GM12878 (cell line): ENCODE measurements at regions not wholly inside any gene's neighbourhood (a gene's known extent, or its start where the extent isn't known, plus 50 kb on each side); places are given as distances from the start of the nearest gene placed in this dataset.

Source experiments
- ATAC-seq: fragments of 200-7000 bp; cut with Tn5 transposase; 3 replicates; pipeline ENCODE4 v1.9.1; 2020; ENCODE audit warnings: mild to moderate bottlenecking, moderate library complexity
- BruUV-seq: library from RNA; stranded (reverse); fragments of 400-500 nt; replicated peaks from 2 replicates; lab custom pipeline; 2021; lab: Mats Ljungman, UMichigan
- CTCF ChIA-PET: fragments of 300-600 bp; sonication (Branson Sonifier 250); formaldehyde crosslinking; extraction: SDS; loops from one replicate; lab custom pipeline; 2021; ENCODE audit warnings: inconsistent platforms; lab: Yijun Ruan, JAX
- POLR2A ChIA-PET: fragments of 350-600 bp; formaldehyde crosslinking; extraction: SDS; loops from one replicate; lab custom pipeline; 2021; ENCODE audit warnings: inconsistent platforms; lab: Charles Lee
- RAD21 ChIA-PET: fragments of 300-600 bp; sonication (Branson Sonifier 250); formaldehyde crosslinking; loops from one replicate; lab custom pipeline; 2023; ENCODE audit warnings: antibody characterized with exemption; ENCODE audit not compliant: unreplicated experiment; lab: Charles Lee
- SMC1A ChIA-PET: fragments of 300-600 bp; sonication (Branson Sonifier 250); formaldehyde crosslinking; loops from one replicate; lab custom pipeline; 2023; ENCODE audit not compliant: unreplicated experiment, uncharacterized antibody; lab: Charles Lee
- DNase-seq: peaks from one replicate; pipeline ENCODE4 v3.0.0-alpha.2; 2011; ENCODE audit warnings: low read depth, low spot score
- FAIRE-seq: peaks from 3 replicates; lab custom pipeline; 2011; peaks lifted over from hg19 to GRCh38; lab: Jason Lieb, UNC
- H2AFZ ChIP-seq: 2 replicates; pipeline ENCODE4 v1.6.0; 2011; ENCODE audit warnings: low read depth, low read length, control low read depth; ENCODE audit not compliant: control insufficient read depth
- H3K27ac ChIP-seq: 2 replicates; pipeline ENCODE4 v1.5.1; 2011; ENCODE audit warnings: control low read depth; ENCODE audit not compliant: control insufficient read depth, insufficient read depth
- H3K27me3 ChIP-seq, 2 experiments: replicated peaks in 1 of 2; 2 replicates each; pipeline versions ENCODE4 v1.6.0 to v1.6.1; 2011; ENCODE audit warnings: low read length in 1 of 2; ENCODE audit not compliant: control insufficient read depth in 2 of 2, insufficient read depth in 2 of 2
- H3K36me3 ChIP-seq, 2 experiments: 2 replicates each; pipeline ENCODE4 v1.5.1; 2011; ENCODE audit warnings: low read length in 1 of 2; ENCODE audit not compliant: control insufficient read depth in 2 of 2, insufficient read depth in 2 of 2
- H3K4me1 ChIP-seq: 2 replicates; pipeline ENCODE4 v1.6.1; 2011; ENCODE audit warnings: mild to moderate bottlenecking, low read length, moderate library complexity, mixed read lengths; ENCODE audit not compliant: control insufficient read depth, insufficient read depth
- H3K4me2 ChIP-seq: 2 replicates; pipeline ENCODE4 v1.6.0; 2011; ENCODE audit warnings: control low read depth; ENCODE audit not compliant: control insufficient read depth, insufficient read depth
- H3K4me3 ChIP-seq: fragments of 200-600 bp; sonication (generic); 2 replicates; pipeline ENCODE4 v1.5.1; 2016
- H3K79me2 ChIP-seq: 2 replicates; pipeline ENCODE4 v1.6.0; 2011; ENCODE audit warnings: low read length; ENCODE audit not compliant: control insufficient read depth, insufficient read depth
- H3K9ac ChIP-seq: 2 replicates; pipeline ENCODE4 v1.8.0; 2011; ENCODE audit warnings: low read length, control low read depth, mixed read lengths; ENCODE audit not compliant: control insufficient read depth, insufficient read depth
- H3K9me3 ChIP-seq: replicated peaks from 3 replicates; pipeline ENCODE4 v1.5.1; 2011; ENCODE audit warnings: mild to moderate bottlenecking, low read length; ENCODE audit not compliant: control insufficient read depth, insufficient read depth
- H4K20me1 ChIP-seq: 2 replicates; pipeline ENCODE4 v1.6.0; 2011; ENCODE audit not compliant: control insufficient read depth, insufficient read depth
- HSF1 ChIP-seq: fragments of 150-350 bp; IDR thresholded peaks from 2 replicates; pipeline ENCODE4 v1.6.1; 2014; ENCODE audit warnings: mild to moderate bottlenecking, low read depth, low read length
- MLLT1 ChIP-seq: fragments of 450-650 bp; IDR thresholded peaks from 2 replicates; pipeline ENCODE4 v1.6.1; 2016; ENCODE audit warnings: mild to moderate bottlenecking
- NRF1 ChIP-seq: conservative IDR thresholded peaks from 2 replicates; pipeline ENCODE4 v1.6.1; 2011; ENCODE audit warnings: mild to moderate bottlenecking, low read depth, low read length, improper control_type of control experiment
- PAX8 ChIP-seq: fragments of 450-650 bp; IDR thresholded peaks from 2 replicates; pipeline ENCODE4 v1.6.1; 2017; ENCODE audit warnings: mild to moderate bottlenecking, moderate library complexity
- RAD51 ChIP-seq: fragments of 450-650 bp; IDR thresholded peaks from 2 replicates; pipeline ENCODE4 v1.6.1; 2016; ENCODE audit warnings: moderate library complexity, mild to moderate bottlenecking, inconsistent platforms
- TCF7 ChIP-seq: IDR thresholded peaks from 2 replicates; pipeline ENCODE4 v1.6.1; 2014; ENCODE audit warnings: antibody characterized with exemption, borderline replicate concordance
- WGBS: methylation state at CpG from one replicate; pipeline ENCODE4 v1.1.6; 2016; ENCODE audit warnings: low lambda C conversion rate; ENCODE audit not compliant: insufficient replicate concordance, insufficient coverage; ENCODE audit errors: missing lambda C conversion rate; 5-methylcytosine and 5-hydroxymethylcytosine counted together
- in situ Hi-C: fragments of 300-500 bp; cut with MboI; formaldehyde crosslinking; loops from 9 replicates; pipeline ENCODE4 v1.14.3; 2018; ENCODE audit warnings: mixed read lengths
- intact Hi-C: fragments of 100-400 bp; cut with micrococcal nuclease; formaldehyde crosslinking; loops from one replicate; pipeline ENCODE4 v1.14.2; 2022; ENCODE audit not compliant: unreplicated experiment

GRCh38 chr10:70969188-70969587 is 80.8 kb upstream of the PCBD1 start:
- Histone ChIP-seq H3K4me2 (no peak overlapping the region), H4K20me1 (no peaks in the 10 kb centered on the region; the same call in 1 of the 2 replicates), H3K27me3 (no peaks in the 10 kb centered on the region; a peak in 1 of 4 replicates), H3K4me3 (no peak overlapping the region), H2AFZ (no peak overlapping the region), H3K4me1 (peaks cover 11% of the 10 kb centered on the region), H3K79me2 (no peaks in the 10 kb centered on the region), H3K9ac (no peak overlapping the region), H3K36me3 (no peaks in the 10 kb centered on the region), H3K9me3 (no peaks in the 10 kb centered on the region; the same call in 2 of the 3 replicates), H3K27ac (no peak overlapping the region)
- ChIA-PET POLR2A (no interaction called here), RAD21 (interaction anchor here (1.5 kb wide), 1 partner anchor 13 kb away, joined by 4 read pairs; no protein-coding TSS in a partner anchor), CTCF (interaction anchor here (0.7 to 1.6 kb wide), 2 partner anchors 22 to 44 kb away, joined by 3 to 4 read pairs; no protein-coding TSS in a partner anchor), SMC1A (interaction anchor here (1.0 kb wide), 1 partner anchor 13 kb away, joined by 3 read pairs; no protein-coding TSS in a partner anchor)
- TF ChIP-seq NRF1: no peak
- BruUV-seq: no TSS peak
- DNase-seq (no peak), FAIRE-seq (no peak), ATAC-seq (no peak)
- in situ Hi-C loops (no loop called here), intact Hi-C loops (no loop called here)
- 25% methylated on average over 6 of the region's 6 CpGs for WGBS

- peaks cover 11% of the 10 kb centered on the region for H3K4me1 ChIP-seq
- FAIRE-seq: no peak
- no peak for ATAC-seq
- BruUV-seq: no TSS peak
- H3K27me3 ChIP-seq: peaks cover 0 to 4% of the 10 kb centered on the region in 2 experiments; a peak in 2 of 4 replicates
- no peak overlapping the region for H3K27ac ChIP-seq
- in situ Hi-C loops (no loop called here), intact Hi-C loops (no loop called here)
- H4K20me1 ChIP-seq: no peaks in the 10 kb centered on the region; the same call in 1 of the 2 replicates
- DNase-seq: no peak
- H2AFZ ChIP-seq: no peak overlapping the region
- H3K4me2 ChIP-seq: no peak overlapping the region
- 48% methylated on average over 5 of the region's 5 CpGs for WGBS
- TF ChIP-seq TCF7: no peak
- no peak for TF ChIP-seq MLLT1
- no peak for TF ChIP-seq RAD51
- TF ChIP-seq HSF1: no peak
- TF ChIP-seq PAX8: no peak
- RAD21 ChIA-PET: no interaction called here
- H3K9me3 ChIP-seq: no peaks in the 10 kb centered on the region; the same call in 2 of the 3 replicates
- H3K4me3 ChIP-seq: no peak overlapping the region
- SMC1A ChIA-PET: no interaction called here
- POLR2A ChIA-PET: no interaction called here
- CTCF ChIA-PET: interaction anchor here (0.6 kb wide), 1 partner anchor 137 kb away, joined by 3 read pairs; no protein-coding TSS in a partner anchor
- H3K36me3 ChIP-seq: no peaks in the 10 kb centered on the region
- H3K79me2 ChIP-seq: no peaks in the 10 kb centered on the region
- no peak overlapping the region for H3K9ac ChIP-seq
Measured at GRCh38 chr10:70970830-70971229, 82.5 kb upstream of the PCBD1 start.
